Astrocyte (in vitro differentiated cells and primary cell): ENCODE measurements at regions not wholly inside any gene's neighbourhood (a gene's known extent, or its start where the extent isn't known, plus 50 kb on each side); places are given as distances from the start of the nearest gene placed in this dataset.

Experiments
- DNase-seq: peaks from one replicate; pipeline ENCODE4 v3.0.0-alpha.2; 2010; ENCODE audit warnings: low read depth
- FAIRE-seq: peaks from 2 replicates; lab custom pipeline; 2011; peaks lifted over from hg19 to GRCh38; lab: Jason Lieb, UNC
- H2AFZ ChIP-seq: 2 replicates; pipeline ENCODE4 v1.6.0; 2012; ENCODE audit warnings: low read depth, low read length, inconsistent platforms
- H3K27ac ChIP-seq: 2 replicates; pipeline ENCODE4 v1.5.1; 2011; ENCODE audit warnings: low read depth, low read length, inconsistent platforms
- H3K27me3 ChIP-seq: 2 replicates; pipeline ENCODE4 v1.6.0; 2011; ENCODE audit warnings: low read length, inconsistent platforms; ENCODE audit not compliant: insufficient read depth
- H3K36me3 ChIP-seq: 2 replicates; pipeline ENCODE4 v1.5.1; 2011; ENCODE audit warnings: low read length, inconsistent platforms; ENCODE audit not compliant: insufficient read depth
- H3K4me1 ChIP-seq: 2 replicates; pipeline ENCODE4 v1.5.1; 2011; ENCODE audit warnings: low read length, inconsistent platforms; ENCODE audit not compliant: insufficient read depth
- H3K4me2 ChIP-seq: 2 replicates; pipeline ENCODE4 v1.6.0; 2012; ENCODE audit warnings: low read length, inconsistent platforms
- H3K4me3 ChIP-seq: 2 replicates; pipeline ENCODE4 v1.5.1; 2011; ENCODE audit warnings: low read depth, mild to moderate bottlenecking, low read length, inconsistent platforms; ENCODE audit not compliant: insufficient read depth
- H3K79me2 ChIP-seq: 2 replicates; pipeline ENCODE4 v1.6.0; 2012; ENCODE audit warnings: mild to moderate bottlenecking, low read length, inconsistent platforms; ENCODE audit not compliant: insufficient read depth
- H3K9ac ChIP-seq: 2 replicates; pipeline ENCODE4 v1.6.0; 2012; ENCODE audit warnings: mild to moderate bottlenecking, low read length, inconsistent platforms
- H3K9me3 ChIP-seq: 2 replicates; pipeline ENCODE4 v1.5.1; 2012; ENCODE audit warnings: low read depth, mild to moderate bottlenecking, low read length, inconsistent platforms; ENCODE audit not compliant: insufficient read depth
- H4K20me1 ChIP-seq: 2 replicates; pipeline ENCODE4 v1.6.0; 2012; ENCODE audit warnings: low read length, inconsistent platforms; ENCODE audit not compliant: insufficient read depth
- H3K27ac Mint-ChIP-seq: one replicate; pipeline ENCODE4 v1.8.0; 2021; ENCODE audit warnings: mild to moderate bottlenecking, mixed read lengths; ENCODE audit not compliant: unreplicated experiment
- H3K27me3 Mint-ChIP-seq: one replicate; pipeline ENCODE4 v1.8.0; 2021; ENCODE audit warnings: low read depth, mixed read lengths; ENCODE audit not compliant: unreplicated experiment
- H3K36me3 Mint-ChIP-seq: one replicate; pipeline ENCODE4 v1.8.0; 2021; ENCODE audit warnings: low read depth, mixed read lengths; ENCODE audit not compliant: unreplicated experiment
- H3K4me1 Mint-ChIP-seq: one replicate; pipeline ENCODE4 v1.8.0; 2021; ENCODE audit warnings: low read depth, mixed read lengths; ENCODE audit not compliant: unreplicated experiment
- H3K4me3 Mint-ChIP-seq: one replicate; pipeline ENCODE4 v1.8.0; 2021; ENCODE audit warnings: mild to moderate bottlenecking, moderate library complexity, mixed read lengths; ENCODE audit not compliant: unreplicated experiment
- H3K9me3 Mint-ChIP-seq: one replicate; pipeline ENCODE4 v1.8.0; 2021; ENCODE audit warnings: mild to moderate bottlenecking, mixed read lengths; ENCODE audit not compliant: unreplicated experiment
- EZH2 ChIP-seq: IDR thresholded peaks from 2 replicates; pipeline ENCODE4 v1.6.1; 2012; ENCODE audit warnings: mild to moderate bottlenecking, low read length, inconsistent platforms; ENCODE audit not compliant: insufficient read depth
- TF ChIP-seq, protein P1 (sequence below): IDR thresholded peaks from 2 replicates; pipeline ENCODE4 v1.5.1; 2011; ENCODE audit warnings: low read depth, mild to moderate bottlenecking, inconsistent platforms, low read length, moderate library complexity; ENCODE audit not compliant: insufficient read depth

DNA sequence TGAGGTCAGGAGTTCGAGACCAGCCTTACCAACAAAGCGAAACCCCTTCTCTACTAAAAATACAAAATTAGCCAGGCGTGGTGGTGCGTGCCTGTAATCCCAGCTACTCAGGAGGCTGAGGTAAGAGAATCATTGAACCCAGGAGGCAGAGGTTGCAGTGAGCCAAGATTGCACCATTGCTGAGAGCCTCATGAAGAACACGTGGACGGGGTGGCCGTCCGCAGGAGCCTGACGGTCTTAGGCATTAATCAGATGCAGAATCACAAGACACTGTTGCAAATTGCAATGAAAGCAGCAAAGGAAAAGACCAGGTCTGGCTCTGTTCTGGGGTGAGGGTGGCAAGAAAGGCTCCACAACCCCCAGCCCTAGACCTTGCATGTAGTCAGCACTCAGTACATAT lies 104.0 kb upstream of the SLC66A3 start:
- H3K4me2 ChIP-seq: no peak overlapping the region
- no peak for TF ChIP-seq EZH2
- TF ChIP-seq, protein P1, sequence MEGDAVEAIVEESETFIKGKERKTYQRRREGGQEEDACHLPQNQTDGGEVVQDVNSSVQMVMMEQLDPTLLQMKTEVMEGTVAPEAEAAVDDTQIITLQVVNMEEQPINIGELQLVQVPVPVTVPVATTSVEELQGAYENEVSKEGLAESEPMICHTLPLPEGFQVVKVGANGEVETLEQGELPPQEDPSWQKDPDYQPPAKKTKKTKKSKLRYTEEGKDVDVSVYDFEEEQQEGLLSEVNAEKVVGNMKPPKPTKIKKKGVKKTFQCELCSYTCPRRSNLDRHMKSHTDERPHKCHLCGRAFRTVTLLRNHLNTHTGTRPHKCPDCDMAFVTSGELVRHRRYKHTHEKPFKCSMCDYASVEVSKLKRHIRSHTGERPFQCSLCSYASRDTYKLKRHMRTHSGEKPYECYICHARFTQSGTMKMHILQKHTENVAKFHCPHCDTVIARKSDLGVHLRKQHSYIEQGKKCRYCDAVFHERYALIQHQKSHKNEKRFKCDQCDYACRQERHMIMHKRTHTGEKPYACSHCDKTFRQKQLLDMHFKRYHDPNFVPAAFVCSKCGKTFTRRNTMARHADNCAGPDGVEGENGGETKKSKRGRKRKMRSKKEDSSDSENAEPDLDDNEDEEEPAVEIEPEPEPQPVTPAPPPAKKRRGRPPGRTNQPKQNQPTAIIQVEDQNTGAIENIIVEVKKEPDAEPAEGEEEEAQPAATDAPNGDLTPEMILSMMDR: no peak
- no peaks in the 10 kb centered on the region for H4K20me1 ChIP-seq
- Mint-ChIP-seq H3K4me1 (peaks cover 7% of the 10 kb centered on the region), H3K27ac (no peak overlapping the region), H3K9me3 (no peaks in the 10 kb centered on the region), H3K36me3 (no peaks in the 10 kb centered on the region), H3K27me3 (peaks cover 19% of the 10 kb centered on the region), H3K4me3 (no peak overlapping the region)
- H3K9me3 ChIP-seq: no peaks in the 10 kb centered on the region
- peaks cover under 1% of the 10 kb centered on the region for H3K4me1 ChIP-seq
- no peak overlapping the region for H2AFZ ChIP-seq
- H3K9ac ChIP-seq: no peak overlapping the region
- no peak for DNase-seq
- H3K27me3 ChIP-seq: peaks cover 6% of the 10 kb centered on the region
- H3K4me3 ChIP-seq: no peak overlapping the region
- H3K27ac ChIP-seq: no peak overlapping the region
- H3K79me2 ChIP-seq: no peaks in the 10 kb centered on the region
- no peak for FAIRE-seq
- no peaks in the 10 kb centered on the region for H3K36me3 ChIP-seq

DNA sequence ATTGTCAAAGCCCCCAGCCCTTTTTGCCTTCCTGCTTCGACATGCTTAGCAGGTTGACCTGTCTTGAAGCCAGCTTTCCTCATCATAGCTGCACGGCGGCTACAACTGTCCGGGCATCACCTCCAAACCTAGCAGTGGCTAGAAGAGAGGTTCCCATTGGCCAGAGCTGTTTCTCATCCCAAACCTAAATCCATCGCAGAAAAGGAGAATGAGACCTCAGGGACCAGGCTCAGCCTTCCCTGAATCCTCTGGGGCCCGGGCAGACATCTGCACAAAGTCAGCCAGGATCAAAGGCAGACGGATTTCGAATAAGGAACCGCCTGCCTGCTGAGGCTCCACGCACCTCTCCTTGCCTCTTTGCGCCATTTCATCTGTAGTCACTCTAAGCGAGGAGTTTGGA lies 101.7 kb upstream of the SLC66A3 start:
- H3K27ac ChIP-seq: no peak overlapping the region
- H3K36me3 ChIP-seq: no peaks in the 10 kb centered on the region
- no peak for DNase-seq
- H3K4me2 ChIP-seq: no peak overlapping the region
- H3K9me3 ChIP-seq: no peaks in the 10 kb centered on the region
- peaks cover 7% of the 10 kb centered on the region for H3K4me1 ChIP-seq
- Mint-ChIP-seq H3K27ac (no peak overlapping the region), H3K9me3 (no peaks in the 10 kb centered on the region), H3K4me3 (no peak overlapping the region), H3K27me3 (peaks cover 19% of the 10 kb centered on the region), H3K36me3 (no peaks in the 10 kb centered on the region), H3K4me1 (peaks cover 18% of the 10 kb centered on the region)
- H3K9ac ChIP-seq: no peak overlapping the region
- no peak for TF ChIP-seq EZH2
- TF ChIP-seq, protein P1: no peak
- H4K20me1 ChIP-seq: no peaks in the 10 kb centered on the region
- H3K4me3 ChIP-seq: no peak overlapping the region
- no peak for FAIRE-seq
- H3K27me3 ChIP-seq: peaks cover 6% of the 10 kb centered on the region
- no peaks in the 10 kb centered on the region for H3K79me2 ChIP-seq
- H2AFZ ChIP-seq: no peak overlapping the region

DNA sequence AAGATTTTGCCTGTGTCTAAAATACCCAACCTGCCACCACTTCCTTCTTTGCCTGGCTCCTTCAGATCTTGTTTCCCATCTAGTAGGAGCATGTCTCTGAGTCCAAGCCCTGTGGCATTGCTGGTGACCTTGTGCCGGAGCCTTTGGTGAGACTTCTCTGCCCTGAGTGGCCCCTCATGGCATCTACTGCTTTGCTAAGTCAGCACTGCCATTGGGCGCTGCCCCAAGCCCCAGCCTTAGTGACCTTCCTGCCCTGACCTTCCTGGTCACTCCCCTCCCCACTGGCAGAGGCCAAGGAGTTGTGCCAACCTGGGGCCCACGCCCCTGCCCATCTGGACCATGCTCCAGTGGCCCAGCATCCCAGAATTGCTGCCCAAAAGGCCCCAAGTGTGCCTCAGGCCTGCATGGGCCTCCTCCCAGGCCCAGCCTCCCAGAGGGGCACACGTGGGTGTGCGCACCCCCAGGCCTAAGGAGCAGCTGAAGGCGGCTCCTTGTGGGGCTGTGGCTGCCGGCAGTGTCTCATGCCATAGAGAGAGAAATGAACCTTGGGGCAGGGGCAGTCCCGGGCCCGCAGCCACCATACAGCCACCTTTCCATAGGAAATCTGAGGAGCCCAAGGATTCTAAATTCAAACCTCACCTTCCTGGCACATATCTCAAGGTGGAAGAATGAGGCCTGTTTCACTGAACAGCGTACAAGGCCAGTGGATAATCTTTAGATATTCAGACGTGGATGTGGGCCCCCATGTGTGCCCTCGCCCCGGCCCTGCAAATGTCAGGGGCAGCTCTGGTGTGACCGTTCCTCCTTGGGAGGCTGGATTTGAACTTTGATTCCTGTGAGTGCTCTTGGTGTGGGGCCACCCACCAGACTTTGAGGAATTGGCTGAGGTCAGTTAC lies 100.2 kb upstream of the SLC66A3 start:
- Histone ChIP-seq H3K36me3 (no peaks in the 10 kb centered on the region), H3K27me3 (peaks cover 3% of the 10 kb centered on the region), H3K4me1 (peaks cover 7% of the 10 kb centered on the region), H3K4me3 (no peak overlapping the region), H2AFZ (no peak overlapping the region), H3K4me2 (no peak overlapping the region), H3K9ac (no peak overlapping the region), H3K9me3 (no peaks in the 10 kb centered on the region), H4K20me1 (no peaks in the 10 kb centered on the region), H3K79me2 (no peaks in the 10 kb centered on the region), H3K27ac (no peak overlapping the region)
- no peak for FAIRE-seq
- TF ChIP-seq EZH2: no peak
- TF ChIP-seq, protein P1: no peak
- Mint-ChIP-seq H3K27me3 (peaks cover 15% of the 10 kb centered on the region), H3K4me3 (no peak overlapping the region), H3K9me3 (no peaks in the 10 kb centered on the region), H3K4me1 (peaks cover 18% of the 10 kb centered on the region), H3K36me3 (no peaks in the 10 kb centered on the region), H3K27ac (no peak overlapping the region)
- DNase-seq: no peak
